GM12878 (cell line): ENCODE measurements at regions not wholly inside any gene's neighbourhood (a gene's known extent, or its start where the extent isn't known, plus 50 kb on each side); places are given as distances from the start of the nearest gene placed in this dataset.
A peak's percentile ranks its signal among the peaks of the same experiment; 100 is the strongest.

Source experiments
- ATAC-seq: fragments of 200-7000 bp; cut with Tn5 transposase; 3 replicates; pipeline ENCODE4 v1.9.1; 2020; ENCODE audit warnings: mild to moderate bottlenecking, moderate library complexity
- BruUV-seq: library from RNA; stranded (reverse); fragments of 400-500 nt; replicated peaks from 2 replicates; lab custom pipeline; 2021; lab: Mats Ljungman, UMichigan
- CTCF ChIA-PET: fragments of 300-600 bp; sonication (Branson Sonifier 250); formaldehyde crosslinking; extraction: SDS; loops from one replicate; lab custom pipeline; 2021; ENCODE audit warnings: inconsistent platforms; lab: Yijun Ruan, JAX
- POLR2A ChIA-PET: fragments of 350-600 bp; formaldehyde crosslinking; extraction: SDS; loops from one replicate; lab custom pipeline; 2021; ENCODE audit warnings: inconsistent platforms; lab: Charles Lee
- RAD21 ChIA-PET: fragments of 300-600 bp; sonication (Branson Sonifier 250); formaldehyde crosslinking; loops from one replicate; lab custom pipeline; 2023; ENCODE audit warnings: antibody characterized with exemption; ENCODE audit not compliant: unreplicated experiment; lab: Charles Lee
- SMC1A ChIA-PET: fragments of 300-600 bp; sonication (Branson Sonifier 250); formaldehyde crosslinking; loops from one replicate; lab custom pipeline; 2023; ENCODE audit not compliant: unreplicated experiment, uncharacterized antibody; lab: Charles Lee
- DNase-seq: peaks from one replicate; pipeline ENCODE4 v3.0.0-alpha.2; 2011; ENCODE audit warnings: low read depth, low spot score
- FAIRE-seq: peaks from 3 replicates; lab custom pipeline; 2011; peaks lifted over from hg19 to GRCh38; lab: Jason Lieb, UNC
- H2AFZ ChIP-seq: 2 replicates; pipeline ENCODE4 v1.6.0; 2011; ENCODE audit warnings: low read depth, low read length, control low read depth; ENCODE audit not compliant: control insufficient read depth
- H3K27ac ChIP-seq: 2 replicates; pipeline ENCODE4 v1.5.1; 2011; ENCODE audit warnings: control low read depth; ENCODE audit not compliant: control insufficient read depth, insufficient read depth
- H3K27me3 ChIP-seq, 2 experiments: replicated peaks in 1 of 2; 2 replicates each; pipeline versions ENCODE4 v1.6.0 to v1.6.1; 2011; ENCODE audit warnings: low read length in 1 of 2; ENCODE audit not compliant: control insufficient read depth in 2 of 2, insufficient read depth in 2 of 2
- H3K36me3 ChIP-seq, 2 experiments: 2 replicates each; pipeline ENCODE4 v1.5.1; 2011; ENCODE audit warnings: low read length in 1 of 2; ENCODE audit not compliant: control insufficient read depth in 2 of 2, insufficient read depth in 2 of 2
- H3K4me1 ChIP-seq: 2 replicates; pipeline ENCODE4 v1.6.1; 2011; ENCODE audit warnings: mild to moderate bottlenecking, low read length, moderate library complexity, mixed read lengths; ENCODE audit not compliant: control insufficient read depth, insufficient read depth
- H3K4me2 ChIP-seq: 2 replicates; pipeline ENCODE4 v1.6.0; 2011; ENCODE audit warnings: control low read depth; ENCODE audit not compliant: control insufficient read depth, insufficient read depth
- H3K4me3 ChIP-seq: fragments of 200-600 bp; sonication (generic); 2 replicates; pipeline ENCODE4 v1.5.1; 2016
- H3K79me2 ChIP-seq: 2 replicates; pipeline ENCODE4 v1.6.0; 2011; ENCODE audit warnings: low read length; ENCODE audit not compliant: control insufficient read depth, insufficient read depth
- H3K9ac ChIP-seq: 2 replicates; pipeline ENCODE4 v1.8.0; 2011; ENCODE audit warnings: low read length, control low read depth, mixed read lengths; ENCODE audit not compliant: control insufficient read depth, insufficient read depth
- H3K9me3 ChIP-seq: replicated peaks from 3 replicates; pipeline ENCODE4 v1.5.1; 2011; ENCODE audit warnings: mild to moderate bottlenecking, low read length; ENCODE audit not compliant: control insufficient read depth, insufficient read depth
- H4K20me1 ChIP-seq: 2 replicates; pipeline ENCODE4 v1.6.0; 2011; ENCODE audit not compliant: control insufficient read depth, insufficient read depth
- CTCF ChIP-seq, 3 experiments: IDR thresholded peaks in 2 of 3; conservative IDR thresholded peaks in 1 of 3; 2 replicates each; pipeline ENCODE4 v1.5.1; 2011; ENCODE audit warnings: low read depth in 3 of 3, low read length in 3 of 3, mild to moderate bottlenecking in 3 of 3, control low read depth in 2 of 3, moderate library complexity in 2 of 3, inconsistent platforms in 1 of 3, mixed read lengths in 1 of 3; ENCODE audit not compliant: control insufficient read depth in 2 of 3, insufficient read depth in 1 of 3; ENCODE audit errors: extremely low read depth in 1 of 3
- HDAC2 ChIP-seq: fragments of 200-600 bp; sonication (generic); IDR thresholded peaks from 2 replicates; pipeline ENCODE4 v1.6.1; 2017
- HDAC6 ChIP-seq: fragments of 200-600 bp; sonication (generic); IDR thresholded peaks from one replicate; pipeline ENCODE4 v1.8.0; 2017; ENCODE audit warnings: antibody characterized with exemption; ENCODE audit not compliant: unreplicated experiment
- IKZF1 ChIP-seq: fragments of 450-650 bp; conservative IDR thresholded peaks from 2 replicates; pipeline ENCODE4 v1.6.1; 2017; ENCODE audit warnings: antibody characterized with exemption, mild to moderate bottlenecking
- KDM1A ChIP-seq: fragments of 200-600 bp; sonication (generic); IDR thresholded peaks from 2 replicates; pipeline ENCODE4 v1.6.1; 2016; ENCODE audit warnings: borderline replicate concordance
- MEF2A ChIP-seq: IDR thresholded peaks from 2 replicates; pipeline ENCODE4 v1.6.1; 2011; ENCODE audit warnings: low read depth, mild to moderate bottlenecking, low read length, moderate library complexity; ENCODE audit not compliant: insufficient read depth
- PAX5 ChIP-seq: IDR thresholded peaks from 2 replicates; pipeline ENCODE4 v1.6.1; 2011; ENCODE audit warnings: low read depth, low read length, borderline replicate concordance
- ZNF217 ChIP-seq: fragments of 450-650 bp; IDR thresholded peaks from 2 replicates; pipeline ENCODE4 v1.6.1; 2017; ENCODE audit warnings: antibody characterized with exemption, mild to moderate bottlenecking
- ZSCAN29 ChIP-seq: fragments of 450-650 bp; IDR thresholded peaks from 2 replicates; pipeline ENCODE4 v1.6.1; 2017; ENCODE audit warnings: mild to moderate bottlenecking, moderate library complexity
- WGBS: methylation state at CpG from one replicate; pipeline ENCODE4 v1.1.6; 2016; ENCODE audit warnings: low lambda C conversion rate; ENCODE audit not compliant: insufficient replicate concordance, insufficient coverage; ENCODE audit errors: missing lambda C conversion rate; 5-methylcytosine and 5-hydroxymethylcytosine counted together
- in situ Hi-C: fragments of 300-500 bp; cut with MboI; formaldehyde crosslinking; loops from 9 replicates; pipeline ENCODE4 v1.14.3; 2018; ENCODE audit warnings: mixed read lengths
- intact Hi-C: fragments of 100-400 bp; cut with micrococcal nuclease; formaldehyde crosslinking; loops from one replicate; pipeline ENCODE4 v1.14.2; 2022; ENCODE audit not compliant: unreplicated experiment

GRCh38 chr1:108314815-108315214 is 70.9 kb upstream of the NBPF4 start:
- H3K27me3 ChIP-seq: no peaks in the 10 kb centered on the region
- no peaks in the 10 kb centered on the region for H4K20me1 ChIP-seq
- no peak overlapping the region for H3K4me3 ChIP-seq
- ChIA-PET CTCF (interaction anchor here (0.6 kb wide), 1 partner anchor 1236 kb away, joined by 3 read pairs; no protein-coding TSS in a partner anchor), POLR2A (no interaction called here), RAD21 (no interaction called here), SMC1A (no interaction called here)
- H3K9ac ChIP-seq: no peak overlapping the region
- in situ Hi-C loops (no loop called here), intact Hi-C loops (no loop called here)
- no peaks in the 10 kb centered on the region for H3K9me3 ChIP-seq
- TF ChIP-seq PAX5: no peak
- no peak for TF ChIP-seq HDAC2
- TF ChIP-seq KDM1A: no peak
- TF ChIP-seq ZSCAN29: no peak
- TF ChIP-seq CTCF (IDR thresholded peaks at IDR 0.05 in 2 of 3, conservative IDR thresholded peaks at IDR 0.05 in 1 of 3; ENCODE audit: control insufficient read depth in 2 of 3, extremely low read depth in 1 of 3, insufficient read depth in 1 of 3, low read depth in 3 of 3, low read length in 3 of 3): no peak
- no peak for TF ChIP-seq HDAC6
- TF ChIP-seq MEF2A: no peak
- no peaks in the 10 kb centered on the region for H3K36me3 ChIP-seq
- H2AFZ ChIP-seq: no peak overlapping the region
- no peak overlapping the region for H3K4me2 ChIP-seq
- 6% methylated on average over 1 of the region's 1 CpG for whole genome bisulfite sequencing
- H3K27ac ChIP-seq: no peak overlapping the region
- no peak for DNase-seq
- H3K4me1 ChIP-seq: no peaks in the 10 kb centered on the region
- no peak for FAIRE-seq
- no TSS peak for BruUV-seq
- H3K79me2 ChIP-seq: no peaks in the 10 kb centered on the region
- no peak for ATAC-seq

GRCh38 chr1:108316545-108316944 is 72.7 kb upstream of the NBPF4 start:
- ChIA-PET CTCF (no interaction called here), POLR2A (no interaction called here)
- WGBS: 0% methylated on average over 1 of the region's 1 CpG

More at GRCh38 chr1:108316545-108316944, 72.7 kb upstream of the NBPF4 start:
- BruUV-seq: no TSS peak
- intact Hi-C loops (no loop called here), in situ Hi-C loops (no loop called here)
- ATAC-seq (no peak), FAIRE-seq (no peak), DNase-seq (no peak)
- Histone ChIP-seq H3K27ac (no peak overlapping the region), H3K27me3 (no peaks in the 10 kb centered on the region), H2AFZ (no peak overlapping the region), H4K20me1 (no peaks in the 10 kb centered on the region), H3K4me1 (no peaks in the 10 kb centered on the region), H3K9me3 (no peaks in the 10 kb centered on the region), H3K36me3 (no peaks in the 10 kb centered on the region), H3K4me3 (no peak overlapping the region), H3K4me2 (no peak overlapping the region), H3K9ac (no peak overlapping the region), H3K79me2 (no peaks in the 10 kb centered on the region)
- SMC1A ChIA-PET: no interaction called here
- TF ChIP-seq CTCF (IDR thresholded peaks at IDR 0.05 in 2 of 3, conservative IDR thresholded peaks at IDR 0.05 in 1 of 3; ENCODE audit: control insufficient read depth in 2 of 3, extremely low read depth in 1 of 3, insufficient read depth in 1 of 3, low read depth in 3 of 3, low read length in 3 of 3): 0 out of 6 replicates have a peak, but pooled peaks of 1 of the 3 experiments have one; percentile 2
- no peak for TF ChIP-seq IKZF1
- TF ChIP-seq ZNF217: no peak
- RAD21 ChIA-PET: no interaction called here
